Glomerular visceral epithelial cell (primary cell): ENCODE measurements at regions not wholly inside any gene's neighbourhood (a gene's known extent, or its start where the extent isn't known, plus 50 kb on each side); places are given as distances from the start of the nearest gene placed in this dataset.

Experiments
- DNase-seq: peaks from one replicate; pipeline ENCODE4 v3.0.0-alpha.2; 2016; ENCODE audit errors: extremely low spot score

DNA sequence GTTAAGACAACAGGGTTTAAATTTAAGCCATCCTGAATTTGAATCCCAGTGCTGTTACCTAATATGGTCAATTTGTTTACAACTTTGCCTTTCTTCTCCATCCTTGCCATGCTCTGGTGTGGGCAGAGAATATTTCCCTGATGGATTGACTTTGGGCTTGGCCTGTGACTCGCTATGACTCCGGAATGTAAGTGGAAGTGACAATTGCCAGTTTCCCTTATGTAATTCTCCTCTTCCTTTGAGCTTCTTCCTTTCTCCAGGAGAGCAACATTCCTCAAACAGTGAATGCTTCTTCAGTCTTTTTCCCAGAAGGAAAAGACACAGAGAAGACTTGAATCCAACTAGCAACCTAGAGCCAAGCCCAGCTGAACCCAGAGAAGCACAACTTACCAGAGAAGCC lies 159.1 kb downstream of the LURAP1L start:
- peak; percentile 12 for DNase-seq

DNA sequence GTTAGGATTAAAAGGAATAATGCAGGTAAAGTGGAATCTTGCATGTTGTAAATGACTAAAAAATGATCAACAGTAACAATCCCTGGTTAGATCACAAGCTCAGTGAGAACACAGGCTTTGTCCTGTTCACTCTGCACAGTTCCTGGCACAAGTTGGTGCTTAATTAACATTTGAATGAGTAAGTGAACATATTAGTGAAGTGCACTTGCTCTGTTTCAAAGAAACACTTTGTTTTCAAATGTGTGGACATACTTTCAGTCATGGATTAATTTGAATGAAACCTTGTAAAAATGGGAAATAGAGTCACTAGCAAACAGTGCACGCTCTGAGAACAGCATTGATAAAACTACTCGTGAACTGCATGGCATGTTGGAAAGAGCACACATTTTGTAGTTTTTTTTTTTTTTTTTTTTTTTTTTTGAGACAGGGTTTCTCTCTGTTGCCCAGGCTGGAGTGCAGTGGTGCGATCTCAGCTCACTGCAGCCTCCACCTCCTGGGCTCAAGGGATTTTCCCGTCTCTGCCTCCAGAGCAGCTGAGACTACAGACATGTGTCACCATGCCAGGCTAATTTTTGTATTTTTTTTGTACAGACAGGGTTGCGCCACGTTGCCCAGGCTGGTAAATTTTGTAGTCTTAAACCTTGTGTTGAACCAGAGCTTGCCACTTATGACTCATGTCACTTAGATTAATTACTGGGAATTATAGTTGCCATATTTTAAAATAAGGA lies 159.9 kb downstream of the LURAP1L start:
- no peak for DNase-seq

DNA sequence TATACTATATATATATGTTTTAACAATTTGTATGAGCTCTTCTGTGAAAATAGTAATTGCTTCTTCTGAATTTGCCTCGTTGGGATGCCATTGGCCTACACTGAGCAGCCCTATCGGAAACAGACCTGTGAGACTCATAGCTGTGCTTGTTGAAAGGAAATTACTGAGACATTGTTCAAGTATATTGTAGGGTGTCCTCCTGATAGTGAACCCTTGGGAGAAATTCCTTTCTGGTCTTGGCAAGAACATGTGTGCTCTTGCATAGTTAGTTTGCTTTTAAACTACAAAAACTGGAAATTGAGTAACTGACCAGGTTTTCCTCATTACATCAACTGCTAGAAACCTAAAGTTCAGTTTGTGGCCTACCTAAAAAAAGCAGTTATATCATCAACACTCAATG lies 160.9 kb downstream of the LURAP1L start:
- no peak for DNase-seq

DNA sequence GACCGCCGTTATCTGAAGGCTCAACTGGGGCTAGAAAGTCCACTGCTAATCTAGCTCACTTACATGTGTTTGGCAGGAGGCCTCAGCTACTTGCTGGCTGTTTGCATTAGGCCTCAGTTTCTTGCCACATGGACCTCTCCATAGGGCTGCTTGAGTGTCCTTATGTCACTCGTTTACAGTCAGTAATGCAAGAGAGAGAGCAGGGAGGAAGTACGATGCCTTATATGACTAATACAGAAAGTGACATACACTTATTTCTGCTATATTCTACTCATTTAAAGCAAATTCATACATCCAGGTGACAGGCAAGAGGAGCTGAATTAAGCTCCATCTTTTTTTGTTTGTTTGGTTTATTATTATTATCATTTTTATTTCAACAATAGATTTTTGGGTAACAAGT lies 179.6 kb downstream of the LURAP1L start:
- no peak for DNase-seq

DNA sequence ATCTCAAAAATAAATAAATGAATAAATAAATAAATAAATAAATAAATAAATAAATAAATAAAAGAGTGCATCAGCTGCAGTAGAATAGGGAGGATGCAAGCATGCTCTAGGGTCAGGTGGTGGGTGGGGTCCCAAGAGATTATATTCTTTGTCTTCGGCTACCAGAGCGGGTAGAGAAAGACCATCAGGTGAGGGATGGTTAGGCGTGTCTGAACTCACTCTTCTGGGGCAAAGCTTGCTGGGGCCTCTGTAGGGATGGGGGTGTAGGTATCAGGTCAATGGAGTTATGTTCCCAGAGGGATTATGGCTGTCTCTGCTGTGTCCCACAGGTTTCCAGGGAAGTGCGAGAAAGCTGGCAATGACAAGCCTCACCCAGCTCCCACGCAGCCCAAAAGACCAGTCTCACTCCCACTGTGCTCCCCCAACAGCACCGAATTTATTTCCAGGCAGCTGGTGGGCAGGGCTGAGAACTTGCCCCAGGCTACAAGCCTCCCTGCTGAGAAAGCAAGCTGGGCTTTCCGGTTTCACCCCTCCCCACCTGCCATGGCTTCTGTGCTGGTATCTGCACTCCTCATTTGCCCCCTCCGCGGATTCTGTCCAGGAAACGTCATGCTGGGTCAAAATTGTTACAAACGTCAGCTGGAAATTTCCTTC lies 180.8 kb downstream of the LURAP1L start:
- no peak for DNase-seq

GRCh38 chr9:12956261-12956660 lies 181.4 kb downstream of the LURAP1L start:
- no peak for DNase-seq

- no peak for DNase-seq
These were observed 182.0 kb downstream of the LURAP1L start for GRCh38 chr9:12956805-12957204.

- DNase-seq: no peak
These were observed 183.5 kb downstream of the LURAP1L start for GRCh38 chr9:12958279-12958678.

- no peak for DNase-seq
These were observed 183.9 kb downstream of the LURAP1L start for GRCh38 chr9:12958708-12959107.

GRCh38 chr9:12961276-12961809 lies 186.5 kb downstream of the LURAP1L start:
- no peak for DNase-seq

DNA sequence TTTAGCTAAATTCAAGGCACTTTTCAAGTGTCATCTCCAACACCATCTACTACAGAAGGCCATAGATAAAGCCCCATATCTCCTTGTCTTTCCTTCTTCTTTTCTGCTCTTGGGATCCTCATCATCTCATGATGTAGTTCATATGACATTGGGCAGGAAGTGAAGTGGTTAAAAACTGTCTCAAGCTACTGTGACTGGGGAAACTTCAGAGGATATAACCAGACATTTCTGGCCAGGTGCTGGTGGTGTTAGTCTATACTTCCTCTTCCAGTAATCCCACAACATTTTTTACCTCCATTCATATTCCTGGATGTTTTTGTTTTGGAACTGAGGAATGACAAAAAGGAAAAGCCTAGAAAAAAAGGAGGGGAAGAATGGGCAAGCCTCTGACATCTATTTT lies 188.7 kb downstream of the LURAP1L start:
- no peak for DNase-seq

GRCh38 chr9:12964271-12964670 lies 189.5 kb downstream of the LURAP1L start:
- DNase-seq: no peak

GRCh38 chr9:12965303-12965702 lies 190.5 kb downstream of the LURAP1L start:
- DNase-seq: no peak

- no peak for DNase-seq
These were observed 193.3 kb downstream of the LURAP1L start for GRCh38 chr9:12968093-12968492.

- no peak for DNase-seq
These were observed 198.1 kb downstream of the LURAP1L start for GRCh38 chr9:12972608-12973589.

DNA sequence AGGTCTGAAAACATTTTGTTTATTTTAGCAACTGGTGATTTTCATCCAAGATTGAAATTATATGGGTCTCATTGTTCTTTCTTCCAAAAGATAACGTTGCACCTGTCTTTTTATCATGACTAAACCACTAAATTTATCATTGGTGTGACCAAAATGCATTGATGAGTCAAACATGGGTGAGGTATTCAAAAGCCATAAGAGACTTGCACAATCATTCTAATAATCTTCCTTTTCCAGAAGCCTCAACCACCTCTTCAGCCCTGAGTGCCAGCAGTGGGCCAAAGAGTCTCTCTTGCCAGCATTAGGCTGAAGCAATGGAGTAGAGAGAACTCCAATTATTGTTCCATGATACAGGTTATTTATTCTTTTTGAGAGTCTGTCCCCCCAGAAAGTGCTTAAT lies 198.9 kb downstream of the LURAP1L start:
- no peak for DNase-seq

GRCh38 chr9:12974671-12975070 lies 199.9 kb downstream of the LURAP1L start:
- DNase-seq: no peak

GRCh38 chr9:12975496-12975895 lies 200.7 kb downstream of the LURAP1L start:
- no peak for DNase-seq

- DNase-seq: no peak
These were observed 205.4 kb downstream of the LURAP1L start for GRCh38 chr9:12980085-12980851.

DNA sequence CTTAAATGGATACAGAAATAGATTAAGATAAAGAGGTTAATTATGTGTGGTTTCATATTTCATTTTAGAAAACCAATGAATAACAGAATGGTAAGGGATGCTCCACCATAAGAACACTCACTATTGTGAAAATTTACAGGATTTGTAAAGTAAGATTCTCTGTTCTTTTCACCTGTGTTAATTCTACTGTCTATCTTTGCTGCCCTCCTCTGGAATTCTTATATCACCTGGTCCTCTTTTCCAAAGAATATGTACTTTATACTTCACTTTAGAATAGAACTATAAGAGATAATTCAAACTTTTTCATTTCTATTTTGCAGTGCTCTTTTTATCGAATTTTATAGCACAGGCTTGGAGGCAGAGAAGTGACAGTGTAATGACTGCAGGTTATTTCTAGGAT lies 213.4 kb downstream of the LURAP1L start:
- no peak for DNase-seq

DNA sequence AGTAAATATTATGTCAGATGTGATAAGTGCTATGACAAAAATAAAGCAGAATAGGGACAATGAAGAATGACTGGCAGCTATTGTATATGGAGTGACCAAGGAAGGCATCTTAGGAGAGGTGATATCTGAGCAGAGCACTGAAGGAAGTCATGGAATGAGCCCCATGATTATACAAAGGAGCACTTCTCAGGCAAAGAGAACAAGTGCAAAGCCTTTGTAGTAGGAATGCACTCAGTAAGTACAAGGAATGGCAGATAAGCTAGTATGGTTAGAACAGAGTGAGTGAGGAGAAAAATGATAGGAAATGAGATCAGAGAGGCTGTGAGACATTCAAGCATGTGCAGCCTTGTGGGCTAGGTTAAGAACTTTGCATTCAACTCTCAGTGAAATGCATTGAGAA lies 214.8 kb downstream of the LURAP1L start:
- no peak for DNase-seq
